Stimulated activated CD4-positive, alpha-beta T cell treated with anti-CD3 and anti-CD28 coated beads, Interleukin-12 subunit alpha, Interleukin-12 subunit beta, amount 100 ng/mL, for 24 hours (primary cell): ENCODE measurements at regions not wholly inside any gene's neighbourhood (a gene's known extent, or its start where the extent isn't known, plus 50 kb on each side); places are given as distances from the start of the nearest gene placed in this dataset.
"Not testable (repeated sequence)": the region's sequence is repeated elsewhere in the genome, so short reads cannot be mapped to it uniquely, and the experiment has no call there.

Experiments used
- DNase-seq, 2 experiments: peaks; one replicate each; pipeline ENCODE4 v3.0.0-alpha.2; 2020; ENCODE audit warnings: low read depth in 2 of 2

GRCh38 chr15:20680257-20680815, 138.7 kb upstream of the GOLGA6L6 start:
- not testable (repeated sequence) for DNase-seq

- no peak for DNase-seq
Measured at GRCh38 chr15:20672470-20672869, 130.9 kb upstream of the GOLGA6L6 start.

- DNase-seq, result no peak
Measured at GRCh38 chr15:20671675-20672074, 130.1 kb upstream of the GOLGA6L6 start.

- not testable (repeated sequence) for DNase-seq
Measured at GRCh38 chr15:20666410-20666809, 124.8 kb upstream of the GOLGA6L6 start.

- DNase-seq, result no peak
Measured at GRCh38 chr15:20665653-20666052, 124.1 kb upstream of the GOLGA6L6 start.

GRCh38 chr15:20659265-20659664, 117.7 kb upstream of the GOLGA6L6 start:
- DNase-seq, result no peak

- DNase-seq, result no peak
Measured at GRCh38 chr15:20658024-20658423, 116.4 kb upstream of the GOLGA6L6 start.

GRCh38 chr15:20657084-20657483, 115.5 kb upstream of the GOLGA6L6 start:
- DNase-seq, result no peak

- DNase-seq, result no peak
Measured at GRCh38 chr15:20652914-20653313, 111.3 kb upstream of the GOLGA6L6 start.

- DNase-seq, result not testable (repeated sequence)
Measured at GRCh38 chr15:20648402-20648975, 106.9 kb upstream of the GOLGA6L6 start.

GRCh38 chr15:20646529-20647142, 105.0 kb upstream of the GOLGA6L6 start:
- DNase-seq, result no peak

- DNase-seq, result no peak
Measured at GRCh38 chr15:20645956-20646355, 104.4 kb upstream of the GOLGA6L6 start.

- no peak for DNase-seq
Measured at GRCh38 chr15:20644896-20645295, 103.3 kb upstream of the GOLGA6L6 start.

- DNase-seq, result no peak
Measured at GRCh38 chr15:20643829-20644425, 102.3 kb upstream of the GOLGA6L6 start.

- no peak for DNase-seq
Measured at GRCh38 chr15:20643024-20643770, 101.6 kb upstream of the GOLGA6L6 start.

- no peak for DNase-seq
Measured at GRCh38 chr15:20642054-20642767, 100.6 kb upstream of the GOLGA6L6 start.

GRCh38 chr15:20640427-20640826, 98.8 kb upstream of the GOLGA6L6 start:
- DNase-seq, result not testable (repeated sequence)

- DNase-seq, result not testable (repeated sequence)
Measured at GRCh38 chr15:20639224-20639623, 97.6 kb upstream of the GOLGA6L6 start.

GRCh38 chr15:20637499-20637898, 95.9 kb upstream of the GOLGA6L6 start:
- not testable (repeated sequence) for DNase-seq

- DNase-seq, result not testable (repeated sequence)
Measured at GRCh38 chr15:20629526-20629925, 87.9 kb upstream of the GOLGA6L6 start.

- not testable (repeated sequence) for DNase-seq
Measured at GRCh38 chr15:20628538-20628937, 86.9 kb upstream of the GOLGA6L6 start.

- DNase-seq, result not testable (repeated sequence)
Measured at GRCh38 chr15:20625469-20625868, 83.9 kb upstream of the GOLGA6L6 start.
